Heart right ventricle (tissue), 16 donors: ENCODE measurements at regions not wholly inside any gene's neighbourhood (a gene's known extent, or its start where the extent isn't known, plus 50 kb on each side); places are given as distances from the start of the nearest gene placed in this dataset.

ENCODE experiments used
- ATAC-seq, 8 donors: fragments of 200-7000 bp; cut with Tn5 transposase; one replicate each; pipeline ENCODE4 v1.9.1; 2020; ENCODE audit warnings: mild to moderate bottlenecking in 8 of 8, moderate library complexity in 8 of 8, moderate number of reproducible peaks in 1 of 8
- DNase-seq, 2 donors: peaks; one replicate each; pipeline ENCODE4 v3.0.0-alpha.2; 2020
- H3K27ac ChIP-seq, 10 donors: fragments of 200-600 bp; sonication (generic) in 2 of 10; one replicate each; pipeline versions ENCODE4 v1.5.0 to v1.8.0; 2020 to 2022; ENCODE audit warnings: mild to moderate bottlenecking in 3 of 10
- H3K27me3 ChIP-seq, 7 donors: fragments of 200-600 bp; one replicate each; pipeline ENCODE4 v1.8.0; 2021 to 2022; ENCODE audit warnings: mild to moderate bottlenecking in 2 of 7
- H3K36me3 ChIP-seq, 9 donors: fragments of 200-600 bp; sonication (generic) in 1 of 9; one replicate each; pipeline versions ENCODE4 v1.5.0 to v1.8.0; 2020 to 2022; ENCODE audit warnings: mild to moderate bottlenecking in 2 of 9
- H3K4me1 ChIP-seq, 9 donors: fragments of 200-600 bp; sonication (generic) in 1 of 9; one replicate each; pipeline versions ENCODE4 v1.5.0 to v1.8.0; 2020 to 2022; ENCODE audit warnings: mild to moderate bottlenecking in 4 of 9
- H3K4me3 ChIP-seq, 10 donors: fragments of 200-600 bp; sonication (generic) in 2 of 10; one replicate each; pipeline versions ENCODE4 v1.5.0 to v1.8.0; 2020 to 2022; ENCODE audit warnings: mild to moderate bottlenecking in 7 of 10, moderate library complexity in 2 of 10
- H3K9me3 ChIP-seq, 11 donors: fragments of 200-600 bp in 10 of 11; sonication (generic) in 2 of 11; one replicate each; pipeline versions ENCODE4 v1.5.0 to v1.8.0; 2013 to 2022; ENCODE audit warnings: mild to moderate bottlenecking in 2 of 11, control low read depth in 1 of 11, moderate library complexity in 1 of 11
- WGBS, 2 donors: extraction: QIAGEN DNeasy Blood & Tissue Kit; methylation state at CpG; one replicate each; pipeline ENCODE4 v1.1.7; 2013; ENCODE audit warnings: inconsistent platforms in 1 of 2; 5-methylcytosine and 5-hydroxymethylcytosine counted together
- intact Hi-C, 10 donors: fragments of 100-400 bp; cut with DNase I; formaldehyde crosslinking; loops; one replicate each; pipeline versions ENCODE4 v1.11.1 to v1.14.2; 2022
- TF ChIP-seq, protein P1 (sequence below), 9 donors: fragments of 200-600 bp; sonication (generic) in 2 of 9; IDR thresholded peaks; one replicate each; pipeline versions ENCODE4 v1.5.0 to v1.8.0; 2021 to 2022; ENCODE audit warnings: antibody characterized with exemption in 9 of 9, mild to moderate bottlenecking in 5 of 9, moderate library complexity in 1 of 9
- donor health status: Arrhythmogenic right ventricular cardiomyopathy.
- donor health status: ischemic (EF 13 %, LVEDD 7.1; RV severe dilation, severe dysfunction).
- donor health status: healthy with polysubstance abuse.
- donor health status: DM: no; HTN: yes; CAD: no.
- donor health status: DM: no; HTN: no; CAD: no.
- donor health status: ischemic (EF 25% LVEDD 6.9; RV normal size, moderate dysfunction).
- donor health status: ischemic (EF 25% LVEDD 5.7; RV mildly dilated, moderate dysfunction).
- donor health status: healthy.
- donor health status: DM: yes; HTN: yes; CAD: no.
- donor health status: Ischemic cardiomyopathy.
- donor health status: ischemic (EF 35%, LVEDD 5.7; RV mildly dilated, moderate dysfunction).
- donor health status: nonischemic (EF 11% LVEDD 7.7; RV severe dilation, severe dysfunction).
- donor health status: DM: yes; HTN: yes; CAD: no.
- donor health status: PGD.
- donor health status: ischemic (EF 29% LVEDD 5.4; RV normal size, mild dysfunction).
- donor health status: nonischemic (EF 23%, LVEDD 6.1; RV moderate dilation, normal function).

DNA sequence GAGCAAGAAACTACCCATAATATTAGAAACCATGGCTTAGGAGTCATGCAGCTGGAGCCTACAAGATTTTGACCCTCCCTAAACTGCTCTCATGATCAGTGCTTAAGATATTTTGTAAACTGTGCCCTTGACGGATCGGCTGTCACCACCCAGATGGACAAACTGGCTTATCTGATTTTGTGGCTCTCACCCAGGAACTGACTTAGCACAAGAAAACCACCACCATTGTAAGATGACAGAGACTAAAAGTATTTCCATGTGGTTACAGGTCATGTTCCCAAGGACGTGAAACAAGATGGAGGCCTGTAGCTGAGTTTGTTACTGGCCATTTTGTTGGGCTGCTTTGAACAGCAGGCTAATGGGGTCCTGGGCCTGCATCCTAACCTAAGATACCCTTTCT, 940.9 kb downstream of the OTOL1 start:
- DNase-seq (no peak), ATAC-seq (no peak)
- Histone ChIP-seq H3K4me3 (no peak overlapping the region), H3K36me3 (no peaks in the 10 kb centered on the region), H3K9me3 (peaks cover 0 to 27% (median 0%) of the 10 kb centered on the region in 11 donors), H3K4me1 (no peaks in the 10 kb centered on the region), H3K27ac (no peak overlapping the region), H3K27me3 (no peaks in the 10 kb centered on the region)
- 82 to 87% methylated on average over 3 of the region's 3 CpGs for WGBS, 2 donors
- TF ChIP-seq, protein P1, sequence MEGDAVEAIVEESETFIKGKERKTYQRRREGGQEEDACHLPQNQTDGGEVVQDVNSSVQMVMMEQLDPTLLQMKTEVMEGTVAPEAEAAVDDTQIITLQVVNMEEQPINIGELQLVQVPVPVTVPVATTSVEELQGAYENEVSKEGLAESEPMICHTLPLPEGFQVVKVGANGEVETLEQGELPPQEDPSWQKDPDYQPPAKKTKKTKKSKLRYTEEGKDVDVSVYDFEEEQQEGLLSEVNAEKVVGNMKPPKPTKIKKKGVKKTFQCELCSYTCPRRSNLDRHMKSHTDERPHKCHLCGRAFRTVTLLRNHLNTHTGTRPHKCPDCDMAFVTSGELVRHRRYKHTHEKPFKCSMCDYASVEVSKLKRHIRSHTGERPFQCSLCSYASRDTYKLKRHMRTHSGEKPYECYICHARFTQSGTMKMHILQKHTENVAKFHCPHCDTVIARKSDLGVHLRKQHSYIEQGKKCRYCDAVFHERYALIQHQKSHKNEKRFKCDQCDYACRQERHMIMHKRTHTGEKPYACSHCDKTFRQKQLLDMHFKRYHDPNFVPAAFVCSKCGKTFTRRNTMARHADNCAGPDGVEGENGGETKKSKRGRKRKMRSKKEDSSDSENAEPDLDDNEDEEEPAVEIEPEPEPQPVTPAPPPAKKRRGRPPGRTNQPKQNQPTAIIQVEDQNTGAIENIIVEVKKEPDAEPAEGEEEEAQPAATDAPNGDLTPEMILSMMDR (IDR thresholded peaks at IDR 0.05), result no peak
- intact Hi-C loops, result no loop called here

DNA sequence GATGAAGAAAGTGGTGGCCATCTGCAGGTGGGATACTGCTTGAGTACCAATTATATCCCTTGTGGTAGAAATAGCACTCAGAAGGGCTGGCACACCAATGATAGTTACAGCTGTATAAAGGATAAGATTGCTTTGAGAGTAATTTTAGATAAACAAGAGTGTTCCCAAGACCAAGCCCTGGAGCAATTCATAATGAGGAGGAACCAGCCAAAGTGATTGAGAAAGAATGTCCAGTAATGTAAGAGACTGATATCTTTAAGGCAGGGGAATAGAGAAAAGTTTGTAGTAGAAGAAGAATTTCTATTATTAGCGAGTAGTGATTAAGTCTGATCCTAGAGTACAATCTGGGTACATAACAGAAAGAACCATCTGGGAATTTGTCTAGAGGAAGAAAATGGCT, 945.1 kb downstream of the OTOL1 start:
- 26 to 35% methylated on average over 1 of the region's 1 CpG for WGBS, 2 donors
- no peaks in the 10 kb centered on the region for H3K36me3 ChIP-seq
- no peaks in the 10 kb centered on the region for H3K27me3 ChIP-seq
- DNase-seq (no peak), ATAC-seq (no peak)
- no peaks in the 10 kb centered on the region for H3K4me1 ChIP-seq
- intact Hi-C loops, result no loop called here
- H3K27ac ChIP-seq, result no peak overlapping the region
- TF ChIP-seq, protein P1 (IDR thresholded peaks at IDR 0.05), result no peak
- H3K9me3 ChIP-seq, result peaks cover 0 to 9% (median 0%) of the 10 kb centered on the region in 11 donors
- H3K4me3 ChIP-seq, result no peak overlapping the region

DNA sequence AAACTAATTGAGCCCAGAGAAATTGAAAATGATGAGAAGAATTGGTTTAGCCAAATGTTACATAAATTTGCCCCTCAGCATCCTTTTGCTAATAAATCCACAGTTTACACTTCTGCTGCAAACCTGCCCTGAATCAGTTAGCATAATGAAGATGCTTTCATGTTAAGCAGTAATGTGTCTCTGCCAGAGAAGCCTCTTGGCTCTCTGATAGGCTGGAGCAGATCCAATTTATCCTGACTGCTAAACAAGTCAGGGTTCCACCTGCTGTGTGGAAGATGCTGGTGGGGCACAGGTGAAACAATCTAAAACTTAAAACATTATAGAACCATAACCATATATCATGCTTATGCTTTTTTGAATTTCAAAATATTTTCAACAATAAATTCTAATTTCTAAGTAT, 946.8 kb downstream of the OTOL1 start:
- no peaks in the 10 kb centered on the region for H3K27me3 ChIP-seq
- intact Hi-C loops, result no loop called here
- no peak overlapping the region for H3K4me3 ChIP-seq
- H3K36me3 ChIP-seq, result no peaks in the 10 kb centered on the region
- H3K9me3 ChIP-seq, result peaks cover 0 to 12% (median 0%) of the 10 kb centered on the region in 11 donors
- no peak overlapping the region for H3K27ac ChIP-seq
- H3K4me1 ChIP-seq, result no peaks in the 10 kb centered on the region
- TF ChIP-seq, protein P1 (IDR thresholded peaks at IDR 0.05), result no peak
- no peak for ATAC-seq
- no peak for DNase-seq

DNA sequence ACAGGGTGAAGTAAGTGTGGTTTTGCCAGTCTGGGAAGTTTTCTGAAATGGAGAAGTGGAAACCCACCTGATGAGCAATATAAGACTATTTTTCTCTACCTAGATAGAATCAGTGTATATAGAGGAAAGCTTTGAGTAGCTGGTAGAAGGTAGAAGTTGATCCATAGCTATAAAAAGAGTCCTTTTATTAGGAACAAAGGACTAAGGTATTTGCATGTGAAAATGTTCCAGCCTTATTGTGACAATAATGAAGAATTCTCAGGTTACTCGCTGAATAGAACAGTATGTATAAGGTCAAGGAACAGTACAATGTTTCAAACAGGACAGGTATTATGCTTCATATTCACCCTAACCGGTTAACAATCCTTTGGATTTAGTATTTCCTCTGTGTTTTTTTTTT, 972.2 kb downstream of the OTOL1 start:
- intact Hi-C loops, result no loop called here
- no peak overlapping the region for H3K4me3 ChIP-seq
- peaks cover 0 to 8% (median 0%) of the 10 kb centered on the region in 11 donors for H3K9me3 ChIP-seq
- no peaks in the 10 kb centered on the region for H3K4me1 ChIP-seq
- WGBS, 2 donors, result 84 to 95% methylated on average over 2 of the region's 2 CpGs
- no peak for ATAC-seq
- H3K27ac ChIP-seq, result no peak overlapping the region
- no peak for DNase-seq
- TF ChIP-seq, protein P1 (IDR thresholded peaks at IDR 0.05), result no peak
- no peaks in the 10 kb centered on the region for H3K27me3 ChIP-seq
- no peaks in the 10 kb centered on the region for H3K36me3 ChIP-seq

DNA sequence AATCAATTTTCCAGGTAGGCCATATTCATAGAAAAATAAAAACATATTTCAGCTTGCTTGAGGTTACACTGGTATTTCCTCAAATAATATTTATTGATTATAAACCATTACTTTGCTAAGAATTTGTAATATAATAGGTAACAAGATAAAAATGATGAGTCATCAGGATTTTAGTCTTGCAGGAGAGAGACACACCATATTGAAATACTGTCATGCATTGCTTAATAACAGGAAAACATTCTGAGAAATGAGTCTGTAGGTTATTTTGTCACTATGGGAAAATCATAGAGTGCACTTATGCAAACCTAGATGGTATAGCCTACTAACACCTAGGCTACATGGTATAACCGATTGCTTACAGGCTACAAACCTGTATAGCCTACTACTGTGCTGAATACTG, 990.5 kb downstream of the OTOL1 start:
- 91 to 96% methylated on average over 1 of the region's 1 CpG for WGBS, 2 donors

More for the DNA sequence above, 990.5 kb downstream of the OTOL1 start:
- no peak for ATAC-seq
- no peaks in the 10 kb centered on the region for H3K4me1 ChIP-seq
- intact Hi-C loops, result no loop called here
- no peaks in the 10 kb centered on the region for H3K36me3 ChIP-seq
- TF ChIP-seq, protein P1 (IDR thresholded peaks at IDR 0.05), result no peak
- H3K27me3 ChIP-seq, result no peaks in the 10 kb centered on the region
- DNase-seq, result no peak
- H3K9me3 ChIP-seq, result peaks cover 0 to 9% (median 0%) of the 10 kb centered on the region in 11 donors
- no peak overlapping the region for H3K4me3 ChIP-seq
- H3K27ac ChIP-seq, result no peak overlapping the region
